H1 (cell line): ENCODE measurements at regions not wholly inside any gene's neighbourhood (a gene's known extent, or its start where the extent isn't known, plus 50 kb on each side); places are given as distances from the start of the nearest gene placed in this dataset.

Source experiments
- CTCF ChIA-PET: fragments of 300-600 bp; sonication (Branson Sonifier 250); formaldehyde crosslinking; loops from one replicate; lab custom pipeline; 2021; ENCODE audit not compliant: partially characterized antibody; lab: Charles Lee
- POLR2A ChIA-PET: fragments of 300-600 bp; sonication (Branson Sonifier 250); formaldehyde crosslinking; loops from one replicate; lab custom pipeline; 2021; ENCODE audit warnings: inconsistent platforms; ENCODE audit not compliant: partially characterized antibody; lab: Charles Lee
- DNase-seq, 2 experiments: peaks; one replicate each; pipeline versions ENCODE4 v3.0.0 to v3.0.0-alpha.2; 2010 to 2022; ENCODE audit warnings: low spot score in 2 of 2, low read depth in 1 of 2, mixed read lengths in 1 of 2
- FAIRE-seq: peaks from 2 replicates; lab custom pipeline; 2011; peaks lifted over from hg19 to GRCh38; lab: Jason Lieb, UNC
- H2AFZ ChIP-seq: 2 replicates; pipeline ENCODE4 v1.8.1; 2012; ENCODE audit warnings: low read length, inconsistent platforms
- H2AK5ac ChIP-seq: 2 replicates; pipeline ENCODE4 v1.6.1; 2013; ENCODE audit warnings: low read depth, low read length
- H2BK120ac ChIP-seq: replicated peaks from 2 replicates; pipeline ENCODE3; 2013; ENCODE audit warnings: low read depth, low read length, inconsistent platforms
- H2BK12ac ChIP-seq: 2 replicates; pipeline ENCODE4 v1.6.1; 2013; ENCODE audit warnings: low read depth, low read length
- H2BK15ac ChIP-seq: 2 replicates; pipeline ENCODE4 v1.6.1; 2013; ENCODE audit warnings: low read length
- H2BK20ac ChIP-seq: 2 replicates; pipeline ENCODE4 v1.6.1; 2013; ENCODE audit warnings: low read length
- H2BK5ac ChIP-seq: 2 replicates; pipeline ENCODE4 v1.6.1; 2013; ENCODE audit warnings: low read depth, low read length
- H3K14ac ChIP-seq: 2 replicates; pipeline ENCODE4 v1.6.1; 2013; ENCODE audit warnings: inconsistent platforms; ENCODE audit not compliant: insufficient read length
- H3K18ac ChIP-seq: 2 replicates; pipeline ENCODE4 v1.6.1; 2013; ENCODE audit warnings: low read length; ENCODE audit errors: extremely low read depth
- H3K23ac ChIP-seq: 2 replicates; pipeline ENCODE4 v1.6.1; 2013; ENCODE audit warnings: inconsistent platforms; ENCODE audit not compliant: insufficient read length
- H3K23me2 ChIP-seq: 2 replicates; pipeline ENCODE4 v1.6.1; 2013; ENCODE audit warnings: low read depth, low read length
- H3K27ac ChIP-seq: 2 replicates; pipeline ENCODE4 v1.6.1; 2011; ENCODE audit warnings: low read depth, low read length, inconsistent platforms
- H3K27me3 ChIP-seq, 4 experiments: replicated peaks in 1 of 4; 1 replicate in 1 of 4; 2 replicates in 3 of 4; pipeline versions ENCODE4 v1.6.1 to v1.8.1; 2011 to 2013; ENCODE audit warnings: low read length in 3 of 4, mild to moderate bottlenecking in 3 of 4, inconsistent platforms in 2 of 4, mixed read lengths in 2 of 4, moderate library complexity in 1 of 4; ENCODE audit not compliant: control insufficient read depth in 3 of 4, insufficient read depth in 3 of 4; ENCODE audit errors: extremely low read depth in 1 of 4
- H3K36me3 ChIP-seq, 4 experiments: 2 replicates each; pipeline versions ENCODE4 v1.6.1 to v1.8.1; 2011 to 2013; ENCODE audit warnings: mild to moderate bottlenecking in 4 of 4, low read length in 3 of 4, moderate library complexity in 2 of 4, control low read depth in 1 of 4, inconsistent platforms in 1 of 4; ENCODE audit not compliant: insufficient read depth in 4 of 4, control insufficient read depth in 2 of 4
- H3K4ac ChIP-seq: replicated peaks from 2 replicates; pipeline ENCODE3; 2013; ENCODE audit warnings: low read length, low read depth, mixed read lengths, inconsistent platforms; ENCODE audit not compliant: insufficient read length
- H3K4me1 ChIP-seq, 4 experiments: replicated peaks in 1 of 4; 1 replicate in 1 of 4; 2 replicates in 3 of 4; pipeline versions ENCODE4 v1.6.1 to v1.8.1; 2011 to 2013; ENCODE audit warnings: low read length in 3 of 4, inconsistent platforms in 2 of 4, mixed read lengths in 1 of 4; ENCODE audit not compliant: insufficient read depth in 4 of 4, control insufficient read depth in 3 of 4
- H3K4me2 ChIP-seq, 2 experiments: 2 replicates each; pipeline versions ENCODE4 v1.6.1 to v1.8.1; 2011 to 2013; ENCODE audit warnings: low read depth in 2 of 2, low read length in 2 of 2, control low read depth in 1 of 2, inconsistent platforms in 1 of 2, mild to moderate bottlenecking in 1 of 2; ENCODE audit not compliant: insufficient read depth in 1 of 2
- H3K4me3 ChIP-seq, 4 experiments: fragments of 200-600, 300-600 bp in 1 of 4; sonication (generic), shearing (Covaris generic), sonication (Bioruptor Twin) in 1 of 4; 2 replicates each; pipeline versions ENCODE4 v1.5.1 to v1.8.1; 2011 to 2016; ENCODE audit warnings: low read length in 4 of 4, low read depth in 3 of 4, control low read depth in 2 of 4, inconsistent platforms in 2 of 4, mild to moderate bottlenecking in 2 of 4, mixed read lengths in 1 of 4, moderate library complexity in 1 of 4; ENCODE audit not compliant: insufficient read depth in 2 of 4; ENCODE audit errors: extremely low read depth in 1 of 4
- H3K56ac ChIP-seq: replicated peaks from 2 replicates; pipeline ENCODE3; 2013; ENCODE audit warnings: low read depth, mild to moderate bottlenecking, mixed read lengths, low read length, inconsistent platforms; ENCODE audit not compliant: insufficient read length
- H3K79me1 ChIP-seq: 2 replicates; pipeline ENCODE4 v1.6.1; 2013; ENCODE audit warnings: low read depth, low read length, control low read depth
- H3K79me2 ChIP-seq, 2 experiments: 2 replicates each; pipeline versions ENCODE4 v1.6.1 to v1.8.1; 2012 to 2013; ENCODE audit warnings: low read length in 2 of 2, mild to moderate bottlenecking in 2 of 2, inconsistent platforms in 1 of 2; ENCODE audit not compliant: insufficient read depth in 2 of 2, control insufficient read depth in 1 of 2
- H3K9ac ChIP-seq, 4 experiments: replicated peaks in 1 of 4; 1 replicate in 1 of 4; 2 replicates in 3 of 4; pipeline versions ENCODE4 v1.6.1 to v1.8.1; 2011 to 2013; ENCODE audit warnings: low read depth in 3 of 4, low read length in 3 of 4, control low read depth in 2 of 4, mild to moderate bottlenecking in 2 of 4, moderate library complexity in 2 of 4, inconsistent platforms in 1 of 4; ENCODE audit errors: extremely low read depth in 1 of 4
- H3K9me3 ChIP-seq, 2 experiments: 2 replicates each; pipeline versions ENCODE4 v1.6.1 to v1.8.1; 2012 to 2013; ENCODE audit warnings: mild to moderate bottlenecking in 2 of 2, moderate library complexity in 2 of 2, control low read depth in 1 of 2, inconsistent platforms in 1 of 2, low read depth in 1 of 2, low read length in 1 of 2, mixed read lengths in 1 of 2; ENCODE audit not compliant: insufficient read depth in 2 of 2
- H4K20me1 ChIP-seq, 2 experiments: replicated peaks in 1 of 2; 2 replicates each; pipeline versions ENCODE3 to v1.8.1; 2011 to 2013; ENCODE audit warnings: inconsistent platforms in 2 of 2, low read length in 2 of 2, mild to moderate bottlenecking in 1 of 2; ENCODE audit not compliant: insufficient read depth in 2 of 2, control insufficient read depth in 1 of 2
- H4K5ac ChIP-seq: 2 replicates; pipeline ENCODE4 v1.6.1; 2013; ENCODE audit warnings: low read length, low read depth, mixed read lengths, inconsistent platforms; ENCODE audit not compliant: insufficient read length
- H4K8ac ChIP-seq: 2 replicates; pipeline ENCODE4 v1.8.0; 2013; ENCODE audit warnings: mild to moderate bottlenecking, moderate library complexity, low read length, inconsistent platforms; ENCODE audit not compliant: insufficient read depth; ENCODE audit errors: extremely low read depth
- H4K91ac ChIP-seq: replicated peaks from 2 replicates; pipeline ENCODE3; 2013; ENCODE audit warnings: low read length, mixed read lengths, inconsistent platforms; ENCODE audit not compliant: insufficient read length
- BACH1 ChIP-seq: IDR thresholded peaks from 2 replicates; pipeline ENCODE4 v1.6.1; 2012; ENCODE audit warnings: low read length, improper control_type of control experiment
- BCL11A ChIP-seq, 2 experiments: IDR thresholded peaks; one replicate each; pipeline ENCODE4 v1.6.1; 2011; ENCODE audit warnings: low read depth in 2 of 2, low read length in 2 of 2, mild to moderate bottlenecking in 2 of 2
- CBX5 ChIP-seq: fragments of 300-800, 300-1000 bp; sonication (generic); IDR thresholded peaks from 2 replicates; pipeline ENCODE4 v1.7.1; 2016; ENCODE audit warnings: antibody characterized with exemption, low read length, low read depth
- EGR1 ChIP-seq: IDR thresholded peaks from 2 replicates; pipeline ENCODE4 v1.6.1; 2011; ENCODE audit warnings: low read depth, low read length, borderline replicate concordance
- JUN ChIP-seq: IDR thresholded peaks from 2 replicates; pipeline ENCODE4 v1.6.1; 2011; ENCODE audit warnings: low read depth, mild to moderate bottlenecking, improper control_type of control experiment, low read length
- SRF ChIP-seq: IDR thresholded peaks from 2 replicates; pipeline ENCODE4 v1.6.1; 2011; ENCODE audit warnings: mild to moderate bottlenecking, low read depth, low read length, moderate library complexity
- TAF7 ChIP-seq: optimal IDR thresholded peaks from 2 replicates; pipeline ENCODE3; 2011; ENCODE audit warnings: low read depth, mild to moderate bottlenecking, inconsistent platforms, low read length, moderate library complexity, borderline replicate concordance
- WGBS, 2 experiments: shearing (Covaris generic) in 1 of 2; methylation state at CpG; one replicate each; pipeline versions ENCODE4 v1.1.6 to v1.1.7; 2013 to 2015; ENCODE audit warnings: low lambda C conversion rate in 2 of 2, mixed read lengths in 2 of 2, inconsistent platforms in 1 of 2, low coverage in 1 of 2, missing lambda C conversion rate in 1 of 2; ENCODE audit not compliant: insufficient replicate concordance in 2 of 2, insufficient coverage in 1 of 2, insufficient read length in 1 of 2; ENCODE audit errors: extremely low coverage in 1 of 2, missing lambda C conversion rate in 1 of 2; 5-methylcytosine and 5-hydroxymethylcytosine counted together
- TF ChIP-seq, protein P1 (sequence below): IDR thresholded peaks from 2 replicates; pipeline ENCODE4 v1.6.1; 2012; ENCODE audit warnings: inconsistent platforms
- TF ChIP-seq, protein P2 (sequence below): IDR thresholded peaks from 2 replicates; pipeline ENCODE4 v1.6.1; 2011; ENCODE audit warnings: low read length, improper control_type of control experiment
- TF ChIP-seq, protein P3 (sequence below): IDR thresholded peaks from 2 replicates; pipeline ENCODE4 v1.6.1; 2012; ENCODE audit warnings: low read length, inconsistent platforms

DNA sequence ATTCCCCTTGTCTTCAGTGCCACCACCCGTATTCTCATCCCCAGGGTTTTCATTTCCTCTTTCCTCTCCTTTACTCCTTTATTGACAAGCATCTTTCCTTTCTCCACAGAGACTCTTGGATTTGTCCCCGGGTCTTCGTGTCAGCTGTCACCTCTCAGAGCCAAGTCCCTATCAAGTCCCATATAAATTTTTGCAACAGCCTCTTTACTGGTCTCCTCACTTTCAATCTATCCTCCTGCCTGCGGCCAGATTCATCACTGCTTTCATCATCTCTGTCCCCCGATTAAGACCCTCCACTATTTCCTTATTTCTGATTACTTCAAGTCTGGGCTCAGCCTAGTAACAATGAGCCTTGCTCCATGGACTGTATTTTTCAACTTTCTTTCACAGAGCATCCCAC lies 113.8 kb downstream of the CTAGE1 start:
- Histone ChIP-seq H3K4ac (no peak overlapping the region), H3K36me3 (no peaks in the 10 kb centered on the region), H2AK5ac (no peak overlapping the region), H4K91ac (no peak overlapping the region), H2BK120ac (no peak overlapping the region), H4K8ac (no peak overlapping the region), H3K4me2 (no peak overlapping the region), H2BK12ac (no peak overlapping the region), H3K4me3 (no peak overlapping the region), H2BK20ac (no peak overlapping the region), H2AFZ (no peak overlapping the region), H2BK15ac (no peak overlapping the region), H3K27ac (no peak overlapping the region), H3K23me2 (no peaks in the 10 kb centered on the region; the same call in 1 of the 2 replicates), H3K23ac (no peak overlapping the region), H3K79me1 (no peaks in the 10 kb centered on the region), H2BK5ac (no peak overlapping the region), H4K20me1 (no peaks in the 10 kb centered on the region), H3K56ac (no peak overlapping the region), H3K18ac (no peak overlapping the region), H3K9me3 (no peaks in the 10 kb centered on the region), H3K79me2 (no peaks in the 10 kb centered on the region), H3K4me1 (no peaks in the 10 kb centered on the region), H3K9ac (no peak overlapping the region), H3K27me3 (no peaks in the 10 kb centered on the region), H4K5ac (no peak overlapping the region), H3K14ac (no peak overlapping the region)
- CTCF ChIA-PET = no interaction called here
- DNase-seq (no peak), FAIRE-seq (no peak)
- WGBS, 2 experiments = 93% methylated on average over 5 of the region's 5 CpGs; no CpG with 5 or more reads in 1 of the 2 experiments
- POLR2A ChIA-PET = no interaction called here
- TF ChIP-seq BACH1 = no peak
- TF ChIP-seq, protein P1, sequence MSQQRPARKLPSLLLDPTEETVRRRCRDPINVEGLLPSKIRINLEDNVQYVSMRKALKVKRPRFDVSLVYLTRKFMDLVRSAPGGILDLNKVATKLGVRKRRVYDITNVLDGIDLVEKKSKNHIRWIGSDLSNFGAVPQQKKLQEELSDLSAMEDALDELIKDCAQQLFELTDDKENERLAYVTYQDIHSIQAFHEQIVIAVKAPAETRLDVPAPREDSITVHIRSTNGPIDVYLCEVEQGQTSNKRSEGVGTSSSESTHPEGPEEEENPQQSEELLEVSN = no peak
- TF ChIP-seq JUN = no peak
- TF ChIP-seq, protein P2, sequence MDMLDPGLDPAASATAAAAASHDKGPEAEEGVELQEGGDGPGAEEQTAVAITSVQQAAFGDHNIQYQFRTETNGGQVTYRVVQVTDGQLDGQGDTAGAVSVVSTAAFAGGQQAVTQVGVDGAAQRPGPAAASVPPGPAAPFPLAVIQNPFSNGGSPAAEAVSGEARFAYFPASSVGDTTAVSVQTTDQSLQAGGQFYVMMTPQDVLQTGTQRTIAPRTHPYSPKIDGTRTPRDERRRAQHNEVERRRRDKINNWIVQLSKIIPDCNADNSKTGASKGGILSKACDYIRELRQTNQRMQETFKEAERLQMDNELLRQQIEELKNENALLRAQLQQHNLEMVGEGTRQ = no peak
- TF ChIP-seq EGR1 = no peak
- TF ChIP-seq CBX5 = no peak
- TF ChIP-seq SRF = no peak
- TF ChIP-seq, protein P3, sequence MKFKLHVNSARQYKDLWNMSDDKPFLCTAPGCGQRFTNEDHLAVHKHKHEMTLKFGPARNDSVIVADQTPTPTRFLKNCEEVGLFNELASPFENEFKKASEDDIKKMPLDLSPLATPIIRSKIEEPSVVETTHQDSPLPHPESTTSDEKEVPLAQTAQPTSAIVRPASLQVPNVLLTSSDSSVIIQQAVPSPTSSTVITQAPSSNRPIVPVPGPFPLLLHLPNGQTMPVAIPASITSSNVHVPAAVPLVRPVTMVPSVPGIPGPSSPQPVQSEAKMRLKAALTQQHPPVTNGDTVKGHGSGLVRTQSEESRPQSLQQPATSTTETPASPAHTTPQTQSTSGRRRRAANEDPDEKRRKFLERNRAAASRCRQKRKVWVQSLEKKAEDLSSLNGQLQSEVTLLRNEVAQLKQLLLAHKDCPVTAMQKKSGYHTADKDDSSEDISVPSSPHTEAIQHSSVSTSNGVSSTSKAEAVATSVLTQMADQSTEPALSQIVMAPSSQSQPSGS = no peak
- TF ChIP-seq TAF7 = no peak
- TF ChIP-seq BCL11A (IDR thresholded peaks at IDR 0.05; ENCODE audit: low read depth in 2 of 2, low read length in 2 of 2) = no peak
- TF ChIP-seq, all 59 proteins: peak for 0
